ENCODE measurements at regions not wholly inside any gene's neighbourhood (a gene's known extent, or its start where the extent isn't known, plus 50 kb on each side); places are given as distances from the start of the nearest gene placed in this dataset.

- H3K36me3 ChIP-seq = no peaks in the 10 kb centered on the region
- no peaks in the 10 kb centered on the region for H3K9me3 ChIP-seq
- no peak overlapping the region for H3K4me3 ChIP-seq
- no peaks in the 10 kb centered on the region for H3K27me3 ChIP-seq
- no peaks in the 10 kb centered on the region for H3K4me1 ChIP-seq
- H3K27ac ChIP-seq = no peak overlapping the region
- no peak for DNase-seq (ENCODE audit: extremely low spot score in 2 of 2)
- TF ChIP-seq CTCF (IDR thresholded peaks at IDR 0.05) = no peak
- TF ChIP-seq POLR2A (IDR thresholded peaks at IDR 0.05) = no peak
- no peak for TF ChIP-seq POLR2AphosphoS5 (IDR thresholded peaks at IDR 0.05; ENCODE audit: insufficient read depth in 1 of 2, low read depth in 1 of 2)
- intact Hi-C loops (cut with DNase I) = no loop called here
Measured at GRCh38 chr22:26865021-26865420, 207.6 kb downstream of the MIAT start.

DNA sequence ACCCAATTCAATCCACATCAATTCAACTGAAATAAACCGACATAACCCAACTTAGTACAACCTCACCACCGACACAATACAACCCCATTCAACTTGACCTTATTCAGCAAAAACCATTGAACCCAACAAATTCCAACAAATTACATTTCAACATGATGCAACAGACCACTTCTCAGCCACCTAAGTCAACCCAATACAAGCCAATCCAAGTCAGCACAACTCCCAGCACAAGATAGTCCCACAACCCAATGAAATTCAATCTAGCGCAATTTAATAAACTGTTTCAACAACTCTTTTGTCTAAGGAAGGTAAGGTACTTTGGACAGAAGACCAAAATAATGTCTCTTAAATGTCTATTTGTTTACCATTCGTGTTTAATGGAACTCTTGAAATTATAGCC is 226.0 kb downstream of the MIAT start:
- H3K27me3 ChIP-seq = no peaks in the 10 kb centered on the region
- no peak for DNase-seq (ENCODE audit: extremely low spot score in 2 of 2)
- intact Hi-C loops (cut with DNase I) = no loop called here
- H3K9me3 ChIP-seq = no peaks in the 10 kb centered on the region
- TF ChIP-seq POLR2A (IDR thresholded peaks at IDR 0.05) (no peak), POLR2AphosphoS5 (IDR thresholded peaks at IDR 0.05; ENCODE audit: insufficient read depth in 1 of 2, low read depth in 1 of 2) (no peak), CTCF (IDR thresholded peaks at IDR 0.05) (no peak)
- H3K27ac ChIP-seq = no peak overlapping the region
- no peaks in the 10 kb centered on the region for H3K4me1 ChIP-seq
- no peak overlapping the region for H3K4me3 ChIP-seq
- no peaks in the 10 kb centered on the region for H3K36me3 ChIP-seq

DNA sequence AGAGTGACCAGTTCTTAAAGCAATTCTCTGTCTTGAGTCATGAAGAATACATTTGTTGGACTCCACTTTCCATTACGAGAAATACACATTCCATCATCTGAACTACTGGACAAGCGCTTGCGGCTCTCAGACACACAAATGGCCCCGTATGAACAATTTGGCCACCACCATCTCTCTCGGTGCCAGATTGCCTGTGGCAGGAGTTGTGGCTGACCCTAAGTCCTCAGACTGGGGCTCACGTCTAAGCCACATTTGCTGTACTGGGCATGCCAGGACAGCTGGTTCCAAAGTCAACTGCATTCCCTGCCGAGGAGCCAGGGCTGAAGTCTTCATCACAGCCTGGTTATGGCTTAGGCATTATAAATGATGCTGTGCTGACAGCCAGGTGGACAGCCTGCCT is 227.5 kb downstream of the MIAT start:
- H3K36me3 ChIP-seq = no peaks in the 10 kb centered on the region
- no peaks in the 10 kb centered on the region for H3K4me1 ChIP-seq
- no peak overlapping the region for H3K27ac ChIP-seq
- H3K9me3 ChIP-seq = no peaks in the 10 kb centered on the region
- peak in 1 of 2 donors; percentile 49 for DNase-seq (ENCODE audit: extremely low spot score in 2 of 2)
- H3K4me3 ChIP-seq = no peak overlapping the region
- TF ChIP-seq POLR2AphosphoS5 (IDR thresholded peaks at IDR 0.05; ENCODE audit: insufficient read depth in 1 of 2, low read depth in 1 of 2) (no peak), CTCF (IDR thresholded peaks at IDR 0.05) (no peak), POLR2A (IDR thresholded peaks at IDR 0.05) (no peak)
- intact Hi-C loops (cut with DNase I) = no loop called here
- no peaks in the 10 kb centered on the region for H3K27me3 ChIP-seq

- Histone ChIP-seq H3K9me3 (no peaks in the 10 kb centered on the region), H3K36me3 (no peaks in the 10 kb centered on the region), H3K27ac (no peak overlapping the region), H3K4me1 (no peaks in the 10 kb centered on the region), H3K27me3 (no peaks in the 10 kb centered on the region), H3K4me3 (no peak overlapping the region)
- TF ChIP-seq POLR2AphosphoS5 (IDR thresholded peaks at IDR 0.05; ENCODE audit: insufficient read depth in 1 of 2, low read depth in 1 of 2) (no peak), CTCF (IDR thresholded peaks at IDR 0.05) (no peak), POLR2A (IDR thresholded peaks at IDR 0.05) (no peak)
- DNase-seq (ENCODE audit: extremely low spot score in 2 of 2) = peak in 1 of 2 donors; percentile 70
- intact Hi-C loops (cut with DNase I) = no loop called here
Measured at GRCh38 chr22:26885441-26886261, 228.3 kb downstream of the MIAT start.

GRCh38 chr22:26887456-26887855 is 230.1 kb downstream of the MIAT start:
- Histone ChIP-seq H3K27me3 (no peaks in the 10 kb centered on the region), H3K4me3 (no peak overlapping the region), H3K4me1 (peaks cover 2% of the 10 kb centered on the region), H3K36me3 (no peaks in the 10 kb centered on the region), H3K9me3 (no peaks in the 10 kb centered on the region), H3K27ac (no peak overlapping the region)
- no peak for TF ChIP-seq CTCF (IDR thresholded peaks at IDR 0.05)
- no peak for TF ChIP-seq POLR2AphosphoS5 (IDR thresholded peaks at IDR 0.05; ENCODE audit: insufficient read depth in 1 of 2, low read depth in 1 of 2)
- TF ChIP-seq POLR2A (IDR thresholded peaks at IDR 0.05) = no peak
- intact Hi-C loops (cut with DNase I) = no loop called here
- DNase-seq (ENCODE audit: extremely low spot score in 2 of 2) = no peak

Data from vagina (tissue), 2 donors.